ENCODE measurements at regions not wholly inside any gene's neighbourhood (a gene's known extent, or its start where the extent isn't known, plus 50 kb on each side); places are given as distances from the start of the nearest gene placed in this dataset.

DNA sequence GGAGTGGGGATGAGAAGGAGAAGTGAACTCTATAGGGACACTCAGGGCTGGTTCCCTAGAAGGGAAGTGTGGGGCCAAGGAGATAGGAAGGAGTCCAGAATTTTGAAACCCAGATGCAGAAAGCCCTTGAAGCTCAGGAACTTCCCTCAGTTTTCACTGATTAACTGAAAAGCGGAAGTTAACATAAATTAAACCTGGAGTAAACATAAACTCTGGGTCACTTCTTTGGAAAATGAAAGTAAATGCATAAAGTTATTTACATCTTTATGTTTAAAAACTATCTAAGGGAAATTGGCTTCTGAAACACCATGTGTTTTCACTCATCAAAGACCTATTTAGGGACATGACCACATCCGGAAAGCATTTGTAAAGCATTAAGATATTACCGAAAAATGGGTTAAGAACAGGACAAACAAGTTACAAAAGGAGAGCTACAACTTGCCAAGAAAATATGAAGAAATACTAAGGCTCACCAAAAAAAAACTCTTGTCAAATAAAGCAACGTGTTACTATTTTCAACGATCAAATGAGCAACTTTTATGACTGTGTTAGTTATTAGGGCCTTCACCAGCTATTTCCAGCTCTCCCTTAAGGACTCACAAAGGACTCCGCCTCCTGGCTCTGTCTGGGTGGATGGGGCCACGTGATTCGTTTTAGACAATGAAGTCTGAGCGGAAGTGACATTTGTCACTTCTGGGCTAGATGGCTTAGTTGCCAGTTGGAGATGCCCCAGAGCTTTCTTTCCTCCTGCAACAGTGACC lies 439.1 kb upstream of the ZNF507 start:
- TF ChIP-seq, protein P1, sequence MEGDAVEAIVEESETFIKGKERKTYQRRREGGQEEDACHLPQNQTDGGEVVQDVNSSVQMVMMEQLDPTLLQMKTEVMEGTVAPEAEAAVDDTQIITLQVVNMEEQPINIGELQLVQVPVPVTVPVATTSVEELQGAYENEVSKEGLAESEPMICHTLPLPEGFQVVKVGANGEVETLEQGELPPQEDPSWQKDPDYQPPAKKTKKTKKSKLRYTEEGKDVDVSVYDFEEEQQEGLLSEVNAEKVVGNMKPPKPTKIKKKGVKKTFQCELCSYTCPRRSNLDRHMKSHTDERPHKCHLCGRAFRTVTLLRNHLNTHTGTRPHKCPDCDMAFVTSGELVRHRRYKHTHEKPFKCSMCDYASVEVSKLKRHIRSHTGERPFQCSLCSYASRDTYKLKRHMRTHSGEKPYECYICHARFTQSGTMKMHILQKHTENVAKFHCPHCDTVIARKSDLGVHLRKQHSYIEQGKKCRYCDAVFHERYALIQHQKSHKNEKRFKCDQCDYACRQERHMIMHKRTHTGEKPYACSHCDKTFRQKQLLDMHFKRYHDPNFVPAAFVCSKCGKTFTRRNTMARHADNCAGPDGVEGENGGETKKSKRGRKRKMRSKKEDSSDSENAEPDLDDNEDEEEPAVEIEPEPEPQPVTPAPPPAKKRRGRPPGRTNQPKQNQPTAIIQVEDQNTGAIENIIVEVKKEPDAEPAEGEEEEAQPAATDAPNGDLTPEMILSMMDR (IDR thresholded peaks at IDR 0.05; ENCODE audit: low read depth, low read length), result no peak
- H3K4me3 ChIP-seq (ENCODE audit: low read depth, low read length), result no peak overlapping the region

DNA sequence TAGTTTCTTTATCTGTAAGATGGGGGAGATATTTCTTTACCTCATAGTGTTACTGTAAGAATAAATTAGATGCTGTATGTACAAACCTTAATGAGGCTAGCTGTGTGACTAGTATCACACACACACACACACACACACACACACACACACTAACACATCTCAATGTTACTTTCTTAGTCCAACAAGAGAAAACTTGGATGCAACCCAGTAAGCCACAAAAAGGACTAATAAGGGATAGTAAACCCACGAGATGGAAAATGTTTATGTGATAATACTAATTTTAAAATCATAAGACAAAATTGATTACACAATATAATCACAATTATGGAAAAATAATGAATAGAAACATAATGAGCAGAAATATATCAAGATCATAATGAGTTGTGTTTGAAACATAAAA lies 437.7 kb upstream of the ZNF507 start:
- TF ChIP-seq, protein P1 (IDR thresholded peaks at IDR 0.05; ENCODE audit: low read depth, low read length), result no peak
- no peak overlapping the region for H3K4me3 ChIP-seq (ENCODE audit: low read depth, low read length)

DNA sequence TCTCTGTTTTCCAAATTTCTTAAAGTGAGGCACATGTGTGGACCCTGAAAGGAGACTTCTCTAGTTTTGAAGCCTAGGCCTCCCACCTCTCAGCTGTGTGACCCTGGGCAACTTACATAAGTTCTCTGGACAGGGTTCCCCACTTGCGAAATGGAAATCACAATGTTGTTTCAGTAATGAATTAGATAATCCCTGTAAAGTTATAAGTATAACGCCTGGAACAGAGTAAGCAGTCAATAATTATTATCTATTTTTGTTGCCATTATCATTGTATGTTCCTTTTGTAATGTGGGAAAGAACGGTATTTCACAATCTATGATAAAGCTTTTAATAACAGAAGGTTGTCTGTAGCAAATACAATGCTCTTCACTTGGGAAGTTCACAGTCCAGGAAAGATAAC lies 437.3 kb upstream of the ZNF507 start:
- TF ChIP-seq, protein P1 (IDR thresholded peaks at IDR 0.05; ENCODE audit: low read depth, low read length), result no peak
- H3K4me3 ChIP-seq (ENCODE audit: low read depth, low read length), result no peak overlapping the region

DNA sequence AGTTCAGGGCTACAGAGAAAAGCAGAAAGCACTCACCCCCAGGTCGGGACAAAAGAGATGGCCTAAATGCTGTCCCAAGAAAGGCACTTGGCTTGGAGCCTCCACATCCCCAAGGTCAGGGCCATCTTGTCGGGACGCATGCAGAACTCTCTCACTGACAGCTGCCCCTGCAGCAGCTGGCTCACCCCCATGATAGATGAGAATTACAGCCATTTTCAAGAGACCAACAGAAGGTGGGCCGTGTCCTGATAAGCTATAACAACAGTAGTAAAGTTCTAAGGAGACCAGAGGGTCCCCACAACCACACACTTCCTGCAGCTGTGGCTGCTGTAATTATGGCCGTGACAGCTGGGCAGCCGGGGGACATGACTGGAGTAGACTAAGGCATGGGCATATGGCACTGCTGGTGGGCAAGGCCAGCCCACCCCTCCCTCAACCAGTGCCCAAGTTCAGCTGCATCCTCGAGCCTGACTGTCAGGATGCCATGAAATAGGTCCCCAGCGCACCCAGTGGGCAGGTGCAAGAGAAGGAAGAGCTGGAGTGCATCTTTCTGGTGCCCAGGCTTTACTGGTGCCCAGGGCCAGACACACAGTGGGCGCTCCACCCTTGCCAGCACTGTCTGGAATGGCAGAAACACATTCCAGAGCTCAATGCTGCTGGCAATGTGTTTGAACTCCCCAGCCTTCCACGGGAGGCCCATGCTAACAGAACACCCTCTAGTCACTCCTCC lies 436.7 kb upstream of the ZNF507 start:
- H3K4me3 ChIP-seq (ENCODE audit: low read depth, low read length), result no peak overlapping the region
- TF ChIP-seq, protein P1 (IDR thresholded peaks at IDR 0.05; ENCODE audit: low read depth, low read length), result no peak

DNA sequence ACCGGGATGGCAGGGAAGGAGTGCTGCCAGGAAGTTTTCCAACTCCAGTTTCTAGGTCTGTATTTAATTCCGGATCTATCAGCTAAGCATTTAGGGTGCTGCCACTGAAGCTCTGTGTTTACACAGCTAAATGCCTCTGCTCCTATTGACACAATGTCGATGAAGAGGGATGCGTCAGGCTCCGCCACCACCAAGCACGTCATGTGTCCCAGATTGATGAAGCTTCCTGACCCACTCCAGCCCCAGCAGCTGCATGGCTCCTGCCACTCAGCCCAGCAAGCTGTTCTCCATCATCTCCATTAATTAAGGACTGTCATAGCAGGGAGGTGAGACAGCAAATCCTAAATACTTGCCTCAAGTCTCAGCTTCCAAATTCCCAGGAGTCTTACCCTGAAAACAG lies 435.2 kb upstream of the ZNF507 start:
- TF ChIP-seq, protein P1 (IDR thresholded peaks at IDR 0.05; ENCODE audit: low read depth, low read length), result no peak
- no peak overlapping the region for H3K4me3 ChIP-seq (ENCODE audit: low read depth, low read length)

DNA sequence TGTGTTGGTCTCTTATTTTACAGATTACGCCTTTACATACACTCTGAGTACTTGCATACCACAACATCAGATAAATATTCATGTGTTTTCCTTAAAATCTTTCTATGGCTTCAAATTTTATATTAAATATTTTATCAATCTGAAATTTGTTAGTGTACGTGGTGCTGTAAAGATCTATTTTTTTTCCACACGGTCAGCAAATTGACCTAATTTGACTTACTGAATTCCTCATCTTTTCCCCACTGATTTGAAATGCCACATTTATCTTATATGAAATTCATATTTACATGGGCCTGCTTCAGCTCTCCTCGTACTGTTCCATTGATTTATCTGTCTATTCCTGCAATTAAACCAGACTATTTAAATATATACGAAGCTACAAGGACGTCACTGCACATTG lies 433.8 kb upstream of the ZNF507 start:
- H3K4me3 ChIP-seq (ENCODE audit: low read depth, low read length), result no peak overlapping the region
- TF ChIP-seq, protein P1 (IDR thresholded peaks at IDR 0.05; ENCODE audit: low read depth, low read length), result no peak

DNA sequence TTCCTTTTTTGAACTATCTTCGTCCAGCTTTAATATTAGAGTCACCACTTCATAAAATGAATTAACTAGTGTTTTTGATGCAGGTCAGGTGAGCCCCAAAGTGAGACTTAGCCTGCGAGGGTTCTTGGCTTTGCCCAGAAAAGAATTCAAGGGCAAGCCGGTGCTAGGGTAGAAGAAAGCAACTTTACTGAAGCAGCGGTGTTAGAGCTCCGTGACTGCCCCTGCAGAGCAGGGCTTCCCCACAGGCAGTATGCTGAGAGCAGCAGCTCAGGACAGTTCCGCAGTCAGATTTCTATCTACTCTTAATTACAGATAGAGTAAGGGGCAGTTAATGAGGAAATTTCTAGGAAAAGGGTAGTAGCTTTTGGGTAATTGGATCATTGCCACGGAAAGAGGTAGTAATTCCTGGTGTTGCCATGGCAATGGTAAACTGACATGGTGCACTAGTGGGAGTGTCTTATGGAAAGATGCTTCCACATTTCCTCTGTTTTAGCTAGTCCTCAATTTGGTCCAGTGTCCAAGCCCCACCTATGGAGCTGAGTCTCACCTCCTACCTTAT lies 432.2 kb upstream of the ZNF507 start:
- TF ChIP-seq, protein P1 (IDR thresholded peaks at IDR 0.05; ENCODE audit: low read depth, low read length), result no peak
- no peak overlapping the region for H3K4me3 ChIP-seq (ENCODE audit: low read depth, low read length)

Measured in WI38 (cell line).